Left colon (tissue), 2 donors: ENCODE measurements at regions not wholly inside any gene's neighbourhood (a gene's known extent, or its start where the extent isn't known, plus 50 kb on each side); places are given as distances from the start of the nearest gene placed in this dataset.

Experiments
- ATAC-seq: fragments of 200-7000 bp; cut with Tn5 transposase; one replicate; pipeline ENCODE4 v1.9.1; 2020; ENCODE audit warnings: mild to moderate bottlenecking, moderate library complexity
- DNase-seq, 2 donors: peaks; one replicate each; pipeline ENCODE4 v3.0.0-alpha.2; 2020
- intact Hi-C, 2 donors: fragments of 100-400 bp; cut with DNase I in 1 of 2; cut with micrococcal nuclease in 1 of 2; formaldehyde crosslinking; loops; one replicate each; pipeline versions ENCODE4 v1.11.2 to v1.14.0; 2022; cut with DNase I, micrococcal nuclease
- donor health status: DM: no; HTN: no; CAD: no.
- donor health status: DM: yes; HTN: yes; CAD: no.

DNA sequence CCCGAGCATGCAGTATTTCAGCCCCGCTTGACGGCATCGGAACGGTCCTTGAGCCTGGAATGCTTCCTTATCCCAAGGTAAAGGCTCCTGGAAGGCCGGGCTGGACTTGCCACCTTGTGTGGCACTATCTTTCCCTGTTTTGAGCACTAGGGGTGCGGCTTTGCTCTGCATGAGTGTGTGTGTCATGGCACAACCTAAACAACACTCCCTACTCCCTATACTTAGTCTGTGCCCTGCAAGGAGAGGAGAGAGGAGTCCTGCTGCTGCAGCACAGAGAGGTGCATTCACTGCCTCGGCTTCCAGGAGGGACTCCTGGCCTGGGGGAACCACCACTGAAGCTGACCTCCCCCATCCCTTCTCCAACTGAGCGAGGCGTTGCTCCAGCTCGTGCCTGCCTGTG lies 60.4 kb upstream of the BACE2 start:
- intact Hi-C loops, result no loop called here

GRCh38 chr21:41108668-41109585 lies 59.0 kb upstream of the BACE2 start:
- DNase-seq, result no peak
- no peak for ATAC-seq
- intact Hi-C loops, result no loop called here

More for the DNA sequence above, 60.4 kb upstream of the BACE2 start:
- DNase-seq, result no peak
- no peak for ATAC-seq

GRCh38 chr21:41110161-41110560 lies 57.8 kb upstream of the BACE2 start:
- ATAC-seq, result no peak
- DNase-seq, result no peak
- intact Hi-C loops, result no loop called here

- no peak for DNase-seq
- ATAC-seq, result peak; percentile 73
- intact Hi-C loops, result no loop called here
Observed at GRCh38 chr21:41110664-41111063, 57.3 kb upstream of the BACE2 start.

DNA sequence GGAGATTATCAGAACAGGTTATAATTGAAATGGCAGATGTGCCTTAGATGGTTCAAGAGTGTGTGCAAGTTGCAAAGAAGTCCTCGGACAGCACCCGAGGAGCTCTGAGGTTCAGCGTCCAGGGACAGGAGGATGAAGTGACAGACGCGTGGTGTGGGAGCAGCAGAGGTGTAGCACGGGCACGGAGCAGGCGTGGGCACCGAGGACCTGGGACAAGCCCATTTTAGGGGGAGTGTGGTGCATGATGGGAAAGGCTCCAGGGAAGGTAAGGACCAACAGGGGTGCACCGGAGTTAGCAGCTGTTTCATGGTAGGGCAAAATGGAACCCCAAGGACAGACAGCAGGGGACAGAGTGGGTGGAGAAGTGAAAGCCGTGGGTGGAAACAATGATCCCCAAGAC lies 56.3 kb upstream of the BACE2 start:
- intact Hi-C loops, result no loop called here
- ATAC-seq (no peak), DNase-seq (no peak)

DNA sequence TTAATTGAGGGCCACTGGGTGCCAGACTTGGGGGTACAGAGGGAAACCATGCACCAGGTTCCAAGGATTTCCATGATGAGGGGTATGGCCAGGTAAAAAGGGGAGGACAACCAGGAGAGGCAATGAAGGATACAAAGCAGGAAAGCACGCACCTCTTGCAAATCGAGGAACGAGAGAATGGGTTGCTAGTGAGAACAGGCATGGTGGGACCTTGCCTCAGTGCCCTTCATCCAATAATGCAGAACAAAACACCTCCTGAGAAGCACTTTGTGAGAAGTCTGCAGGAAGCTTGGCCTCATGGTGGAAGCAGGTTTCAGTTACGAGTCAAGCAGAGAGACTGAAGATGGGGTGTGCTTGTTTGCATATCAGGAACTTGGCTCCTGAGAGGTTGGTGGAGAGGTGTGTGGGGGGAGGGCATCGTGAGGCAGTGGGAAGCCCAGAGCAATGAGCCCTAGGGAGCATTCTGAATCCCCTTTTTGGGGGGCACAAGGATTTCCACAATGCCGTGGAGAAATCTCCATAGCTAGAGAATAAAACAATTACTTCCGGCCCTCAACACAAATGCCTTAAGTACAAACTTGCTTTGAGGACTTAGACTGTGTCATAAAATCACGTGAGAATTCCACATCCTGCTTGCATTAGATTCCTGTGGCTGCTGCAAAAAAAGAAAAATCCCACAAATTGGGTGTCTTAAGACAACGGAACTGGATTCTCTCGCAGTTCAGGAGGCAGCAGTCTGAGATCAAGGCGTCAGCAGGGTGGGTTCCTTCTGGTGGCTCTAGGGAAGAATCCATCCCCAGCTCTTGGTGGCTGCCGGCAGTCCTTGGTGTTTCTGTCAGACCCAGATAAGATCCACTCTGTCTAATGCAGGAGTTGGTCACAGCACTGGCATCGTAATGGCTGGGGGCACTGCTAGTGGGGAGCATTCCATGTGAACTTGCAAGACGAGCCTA lies 54.9 kb upstream of the BACE2 start:
- intact Hi-C loops, result no loop called here
- ATAC-seq (peak; percentile 50), DNase-seq (peak in 1 of 2 donors; percentile 15)

DNA sequence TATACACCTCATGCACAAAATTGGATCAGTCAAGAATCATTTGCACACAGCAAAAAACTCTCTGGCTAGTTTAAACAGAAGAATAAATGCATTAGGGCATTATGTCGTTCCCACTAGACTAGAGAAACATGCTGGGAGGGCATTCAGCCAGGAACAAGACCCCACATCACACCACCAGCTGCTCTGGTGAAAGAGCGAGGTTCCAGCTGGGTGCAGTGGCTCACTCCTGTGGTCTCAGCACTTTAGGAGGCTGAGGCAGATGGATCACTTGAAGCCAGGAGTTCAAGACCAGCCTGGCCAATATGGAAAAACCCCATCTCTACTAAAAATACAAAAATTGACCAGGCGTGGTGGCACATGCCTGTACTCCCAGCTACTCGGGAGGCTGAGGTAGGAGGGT lies 52.1 kb upstream of the BACE2 start:
- intact Hi-C loops, result no loop called here
- no peak for ATAC-seq

More for the DNA sequence above, 52.1 kb upstream of the BACE2 start:
- DNase-seq, result no peak
